Osteocyte (in vitro differentiated cells): ENCODE measurements at regions not wholly inside any gene's neighbourhood (a gene's known extent, or its start where the extent isn't known, plus 50 kb on each side); places are given as distances from the start of the nearest gene placed in this dataset.

Experiments
- DNase-seq: peaks from one replicate; pipeline ENCODE4 v3.0.0; 2021; ENCODE audit warnings: mixed read lengths; ENCODE audit not compliant: unreplicated experiment; ENCODE audit errors: extremely low spot score
- H3K27ac Mint-ChIP-seq: one replicate; pipeline ENCODE4 v1.8.0; 2021; ENCODE audit warnings: mild to moderate bottlenecking, mixed read lengths; ENCODE audit not compliant: unreplicated experiment
- H3K27me3 Mint-ChIP-seq: one replicate; pipeline ENCODE4 v1.8.0; 2021; ENCODE audit warnings: mixed read lengths; ENCODE audit not compliant: unreplicated experiment
- H3K36me3 Mint-ChIP-seq: one replicate; pipeline ENCODE4 v1.8.0; 2021; ENCODE audit warnings: mixed read lengths; ENCODE audit not compliant: unreplicated experiment
- H3K4me1 Mint-ChIP-seq: one replicate; pipeline ENCODE4 v1.8.0; 2021; ENCODE audit warnings: mixed read lengths; ENCODE audit not compliant: unreplicated experiment
- H3K4me3 Mint-ChIP-seq: one replicate; pipeline ENCODE4 v1.8.0; 2021; ENCODE audit warnings: mild to moderate bottlenecking, moderate library complexity, mixed read lengths; ENCODE audit not compliant: unreplicated experiment
- H3K9me3 Mint-ChIP-seq: one replicate; pipeline ENCODE4 v1.8.0; 2021; ENCODE audit warnings: mixed read lengths; ENCODE audit not compliant: unreplicated experiment
- CTCF ChIP-seq: fragments of 200-600 bp; sonication (generic); IDR thresholded peaks from 2 replicates; pipeline ENCODE4 v1.5.0; 2021; ENCODE audit warnings: antibody characterized with exemption, mild to moderate bottlenecking, moderate library complexity

GRCh38 chr21:32941263-32941662 lies 84.5 kb upstream of the OLIG2 start:
- Mint-ChIP-seq H3K9me3 (no peaks in the 10 kb centered on the region), H3K36me3 (no peaks in the 10 kb centered on the region), H3K4me1 (no peaks in the 10 kb centered on the region), H3K27ac (no peak overlapping the region), H3K4me3 (no peak overlapping the region), H3K27me3 (peaks cover 8% of the 10 kb centered on the region)
- no peak for TF ChIP-seq CTCF
- DNase-seq: no peak

GRCh38 chr21:32946654-32947053 lies 79.1 kb upstream of the OLIG2 start:
- no peaks in the 10 kb centered on the region for H3K9me3 Mint-ChIP-seq
- TF ChIP-seq CTCF: no peak

GRCh38 chr21:32947736-32948135 lies 78.0 kb upstream of the OLIG2 start:
- H3K27me3 Mint-ChIP-seq: peaks cover 32% of the 10 kb centered on the region
- H3K4me1 Mint-ChIP-seq: no peaks in the 10 kb centered on the region
- H3K36me3 Mint-ChIP-seq: no peaks in the 10 kb centered on the region
- H3K9me3 Mint-ChIP-seq: no peaks in the 10 kb centered on the region
- no peak overlapping the region for H3K27ac Mint-ChIP-seq
- DNase-seq: no peak
- no peak for TF ChIP-seq CTCF
- no peak overlapping the region for H3K4me3 Mint-ChIP-seq

More at GRCh38 chr21:32946654-32947053, 79.1 kb upstream of the OLIG2 start:
- Mint-ChIP-seq H3K27ac (no peak overlapping the region), H3K4me3 (no peak overlapping the region), H3K27me3 (peaks cover 22% of the 10 kb centered on the region), H3K36me3 (no peaks in the 10 kb centered on the region), H3K4me1 (no peaks in the 10 kb centered on the region)
- DNase-seq: no peak

- Mint-ChIP-seq H3K36me3 (no peaks in the 10 kb centered on the region), H3K27me3 (peaks cover 45% of the 10 kb centered on the region), H3K27ac (no peak overlapping the region), H3K9me3 (no peaks in the 10 kb centered on the region), H3K4me3 (no peak overlapping the region), H3K4me1 (no peaks in the 10 kb centered on the region)
- peak; percentile 56 for DNase-seq
- no peak for TF ChIP-seq CTCF
Observed at GRCh38 chr21:32949701-32950100, 76.0 kb upstream of the OLIG2 start.

GRCh38 chr21:32951041-32951440 lies 74.7 kb upstream of the OLIG2 start:
- Mint-ChIP-seq H3K4me1 (no peaks in the 10 kb centered on the region), H3K4me3 (no peak overlapping the region), H3K9me3 (no peaks in the 10 kb centered on the region), H3K27me3 (peaks cover 59% of the 10 kb centered on the region), H3K27ac (no peak overlapping the region), H3K36me3 (no peaks in the 10 kb centered on the region)
- no peak for TF ChIP-seq CTCF
- DNase-seq: no peak
